SK-N-SH treated with all-trans-retinoic acid at 6 μM for 48 hours (cell line): ENCODE measurements at regions not wholly inside any gene's neighbourhood (a gene's known extent, or its start where the extent isn't known, plus 50 kb on each side); places are given as distances from the start of the nearest gene placed in this dataset.

Experiments used
- ARNTL ChIP-seq: fragments of 450-650 bp; formaldehyde crosslinking; IDR thresholded peaks from 2 replicates; pipeline ENCODE4 v1.5.0; 2020; ENCODE audit warnings: low read depth, mild to moderate bottlenecking, moderate library complexity, borderline replicate concordance
- GLIS3 ChIP-seq: fragments of 250-450 bp; sonication (Bioruptor Pico); IDR thresholded peaks from 2 replicates; pipeline ENCODE4 v1.5.0; 2020; ENCODE audit warnings: mild to moderate bottlenecking, moderate library complexity
- OSR1 ChIP-seq: fragments of 250-450 bp; sonication (Bioruptor Pico); IDR thresholded peaks from 2 replicates; pipeline ENCODE4 v1.8.0; 2022; ENCODE audit warnings: moderate library complexity, mild to moderate bottlenecking, inconsistent platforms
- SNAI2 ChIP-seq: fragments of 250-450 bp; sonication (Bioruptor Pico); IDR thresholded peaks from 2 replicates; pipeline ENCODE4 v1.5.0; 2020; ENCODE audit warnings: mild to moderate bottlenecking, moderate library complexity
- TOX ChIP-seq: fragments of 250-450 bp; sonication (Bioruptor Pico); IDR thresholded peaks from 2 replicates; pipeline ENCODE4 v1.8.0; 2021; ENCODE audit warnings: mild to moderate bottlenecking, moderate library complexity, borderline replicate concordance
- TF ChIP-seq, protein P1 (sequence below): fragments of 250-450 bp; sonication (Bioruptor Pico); IDR thresholded peaks from 2 replicates; pipeline ENCODE4 v1.5.1; 2020; ENCODE audit warnings: low read depth, mild to moderate bottlenecking, moderate library complexity

DNA sequence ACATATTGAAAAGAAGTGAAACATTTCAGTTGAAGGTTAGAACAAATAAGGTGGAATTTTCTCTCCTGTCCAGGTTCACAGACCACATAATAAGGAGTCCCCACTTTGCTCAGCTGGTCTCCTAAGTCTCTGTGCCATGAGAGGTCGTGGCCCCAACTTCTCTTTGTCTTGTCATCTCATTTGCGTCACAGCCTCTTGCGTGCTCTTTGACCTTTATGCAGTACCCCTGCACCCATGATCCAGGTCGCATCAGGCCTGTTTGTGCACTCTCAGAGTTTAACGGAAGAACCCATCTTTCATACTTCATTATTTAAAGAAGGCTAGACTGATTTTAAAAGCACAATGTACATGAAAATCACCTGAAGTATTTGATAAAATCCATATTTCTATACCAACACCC, 110.4 kb upstream of the BMP2 start:
- no peak for TF ChIP-seq OSR1 (CRISPR knock-in tag)
- TF ChIP-seq SNAI2 (CRISPR knock-in tag) = no peak
- no peak for TF ChIP-seq GLIS3 (CRISPR knock-in tag)
- no peak for TF ChIP-seq ARNTL (CRISPR knock-in tag)
- no peak for TF ChIP-seq TOX
- TF ChIP-seq, protein P1, sequence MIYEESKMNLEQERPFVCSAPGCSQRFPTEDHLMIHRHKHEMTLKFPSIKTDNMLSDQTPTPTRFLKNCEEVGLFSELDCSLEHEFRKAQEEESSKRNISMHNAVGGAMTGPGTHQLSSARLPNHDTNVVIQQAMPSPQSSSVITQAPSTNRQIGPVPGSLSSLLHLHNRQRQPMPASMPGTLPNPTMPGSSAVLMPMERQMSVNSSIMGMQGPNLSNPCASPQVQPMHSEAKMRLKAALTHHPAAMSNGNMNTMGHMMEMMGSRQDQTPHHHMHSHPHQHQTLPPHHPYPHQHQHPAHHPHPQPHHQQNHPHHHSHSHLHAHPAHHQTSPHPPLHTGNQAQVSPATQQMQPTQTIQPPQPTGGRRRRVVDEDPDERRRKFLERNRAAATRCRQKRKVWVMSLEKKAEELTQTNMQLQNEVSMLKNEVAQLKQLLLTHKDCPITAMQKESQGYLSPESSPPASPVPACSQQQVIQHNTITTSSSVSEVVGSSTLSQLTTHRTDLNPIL (CRISPR knock-in tag) = no peak
